NCI-H1105 treated with DMSO at 0.1 percent for 48 hours (cell line): ENCODE measurements at regions not wholly inside any gene's neighbourhood (a gene's known extent, or its start where the extent isn't known, plus 50 kb on each side); places are given as distances from the start of the nearest gene placed in this dataset.

Experiments used
- DNase-seq: peaks from one replicate; lab custom pipeline; 2025; lab: John Stamatoyannopoulos, UW

DNA sequence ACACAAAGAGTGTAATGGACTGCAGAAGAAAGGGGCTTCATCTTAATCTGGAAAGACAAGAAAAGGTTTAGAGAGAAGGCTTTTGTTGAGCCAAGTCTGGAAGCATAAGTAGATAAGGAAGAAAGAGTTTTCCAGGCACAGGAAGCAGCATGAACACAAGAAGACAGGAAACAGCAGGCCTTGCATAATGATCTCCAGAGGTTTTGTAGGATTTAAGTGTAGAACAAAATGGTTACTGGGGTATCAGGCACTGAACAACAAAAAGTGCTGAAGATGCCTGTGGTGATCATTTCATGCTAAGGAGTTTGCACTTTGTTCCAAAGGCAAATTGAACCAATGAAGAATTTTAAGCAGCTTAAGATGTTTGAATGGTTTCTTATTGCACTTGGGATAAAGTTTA, 281.6 kb upstream of the TANK start:
- no peak for DNase-seq

DNA sequence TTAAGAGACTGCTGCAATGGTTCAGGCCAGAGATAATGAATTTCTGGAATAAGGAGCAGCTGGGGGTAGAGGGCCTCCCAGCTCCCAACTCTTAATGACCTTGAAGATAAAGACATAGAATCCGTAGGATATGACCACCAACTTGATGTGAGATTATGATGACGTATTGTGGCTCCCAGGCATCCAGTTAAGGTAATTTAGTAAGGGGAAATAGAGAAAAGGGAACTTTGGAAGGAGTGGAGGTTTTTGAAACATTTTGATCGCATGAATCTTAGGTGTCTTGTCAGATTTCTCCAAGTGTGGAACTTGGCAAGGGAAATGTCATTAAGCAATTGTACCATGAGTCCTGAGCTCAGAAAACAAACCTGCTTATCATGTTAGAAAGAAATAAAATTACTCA, 277.3 kb upstream of the TANK start:
- DNase-seq = no peak

DNA sequence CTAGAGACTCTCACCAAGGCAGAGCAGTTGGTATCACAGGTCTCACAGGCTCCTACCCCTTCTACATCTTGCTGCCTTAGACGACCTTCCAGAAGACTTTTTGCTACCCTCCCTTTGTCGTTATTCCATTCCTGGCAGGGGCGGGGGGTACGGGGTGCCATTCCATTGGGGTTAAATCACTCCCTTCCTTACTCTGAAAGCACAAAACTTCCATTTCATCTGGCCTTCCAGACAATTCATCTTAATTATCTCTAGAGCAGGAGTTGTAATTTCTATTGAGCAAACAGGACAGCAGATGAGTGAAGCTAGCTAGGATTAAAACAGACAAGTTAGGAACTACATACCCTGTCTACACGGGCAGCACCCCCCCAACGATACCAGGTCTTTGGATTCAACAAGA, 276.2 kb upstream of the TANK start:
- no peak for DNase-seq

DNA sequence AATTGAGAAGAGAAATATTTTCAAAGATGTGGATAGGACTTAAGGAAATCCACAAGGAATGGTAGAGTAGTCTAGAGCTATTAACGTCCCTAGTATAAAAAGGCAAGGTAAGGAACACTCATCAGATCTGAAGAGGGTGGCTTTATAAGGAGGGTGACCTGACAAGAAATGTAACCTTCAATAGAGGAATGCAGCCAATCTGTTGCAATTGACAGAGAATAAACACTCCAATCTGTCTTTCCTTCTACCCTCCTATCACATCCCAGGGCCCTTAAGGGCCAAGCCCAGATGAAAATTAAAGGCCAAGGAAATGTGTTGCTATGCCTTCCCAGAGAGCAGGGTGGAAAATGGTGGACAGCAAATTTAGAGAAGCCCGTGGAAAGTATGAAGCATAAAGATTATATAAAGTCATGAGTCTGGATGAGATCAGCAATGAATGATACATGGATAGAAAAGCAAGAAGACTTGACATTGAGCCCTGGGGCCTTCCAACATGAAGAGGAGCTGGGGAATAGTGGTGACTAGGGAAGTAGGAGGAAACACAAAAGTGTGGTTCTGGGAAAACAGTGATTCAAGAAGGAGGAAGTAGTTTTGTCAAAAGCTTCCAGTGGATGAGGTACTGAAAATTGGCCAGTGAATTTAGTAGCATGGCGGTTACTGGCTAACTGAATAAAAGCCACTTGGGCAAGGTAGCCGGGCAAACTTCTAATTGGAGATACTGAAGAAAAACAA, 270.6 kb upstream of the TANK start:
- DNase-seq = no peak

DNA sequence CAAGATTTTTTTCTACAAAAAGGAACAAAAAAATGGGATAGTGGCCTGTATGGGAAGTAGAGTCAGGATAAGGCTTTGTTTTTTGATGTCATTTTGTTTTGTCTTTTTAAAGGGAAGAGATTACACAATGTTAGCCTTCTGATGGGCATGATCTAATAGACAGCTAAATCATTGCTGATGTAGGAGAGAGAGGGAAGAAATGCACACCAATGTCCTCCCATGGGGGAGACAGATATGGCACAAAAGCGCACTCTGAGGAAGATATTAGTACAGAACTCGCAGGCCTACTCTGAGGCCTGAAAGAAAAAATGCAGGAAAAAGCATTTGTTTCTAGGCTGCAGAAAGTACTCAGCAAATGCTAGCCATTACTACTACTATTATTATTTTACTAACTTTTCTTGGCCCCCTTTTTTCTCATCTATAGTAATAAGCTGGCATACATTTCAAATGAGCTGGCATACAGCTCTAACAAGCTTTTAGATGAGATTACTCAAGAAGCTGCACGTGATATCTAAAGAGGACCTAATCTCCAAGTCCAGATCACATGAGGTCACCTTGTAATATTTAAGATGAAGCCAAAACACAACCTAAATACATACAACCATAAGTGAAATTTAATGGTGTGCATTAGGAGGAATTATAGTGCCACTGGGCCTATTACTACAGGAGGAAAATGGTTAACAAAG, 269.4 kb upstream of the TANK start:
- no peak for DNase-seq

DNA sequence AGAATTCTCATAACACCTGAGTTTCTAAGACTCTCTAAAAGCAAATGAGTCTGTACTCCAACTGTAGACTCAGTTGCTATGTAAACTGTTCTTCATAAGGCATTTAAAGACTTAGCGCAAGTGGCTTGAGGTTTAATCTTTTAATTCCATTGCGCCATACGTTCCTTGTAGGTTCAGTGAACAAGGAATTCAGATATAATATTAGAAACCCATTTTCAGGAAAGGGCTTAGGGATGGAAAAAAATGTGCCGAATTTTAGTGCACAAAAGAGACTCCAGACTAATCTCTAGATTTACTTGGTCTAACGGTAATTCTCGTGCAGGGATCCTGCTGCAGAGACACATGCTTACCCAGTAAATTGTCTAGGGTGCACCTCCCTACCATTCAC, 268.9 kb upstream of the TANK start:
- DNase-seq = no peak

DNA sequence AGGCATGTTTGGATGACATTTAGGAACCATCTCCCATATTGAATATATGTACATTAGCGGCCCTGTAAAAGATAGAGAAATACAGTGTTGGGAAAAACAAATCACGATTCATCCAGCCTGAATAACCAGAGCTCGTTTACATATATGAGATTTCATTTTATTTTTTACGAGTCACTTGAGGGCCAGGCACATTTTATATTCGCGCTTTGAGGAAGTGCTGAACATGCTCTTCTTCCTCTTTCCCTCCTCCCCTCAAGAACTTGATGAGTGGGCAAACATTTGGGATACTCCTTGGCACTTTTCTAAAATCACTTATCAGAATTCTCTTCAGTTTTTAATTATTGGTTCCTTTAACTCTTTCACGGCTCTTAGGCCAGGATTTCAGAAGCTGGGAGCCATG, 268.0 kb upstream of the TANK start:
- DNase-seq = no peak

DNA sequence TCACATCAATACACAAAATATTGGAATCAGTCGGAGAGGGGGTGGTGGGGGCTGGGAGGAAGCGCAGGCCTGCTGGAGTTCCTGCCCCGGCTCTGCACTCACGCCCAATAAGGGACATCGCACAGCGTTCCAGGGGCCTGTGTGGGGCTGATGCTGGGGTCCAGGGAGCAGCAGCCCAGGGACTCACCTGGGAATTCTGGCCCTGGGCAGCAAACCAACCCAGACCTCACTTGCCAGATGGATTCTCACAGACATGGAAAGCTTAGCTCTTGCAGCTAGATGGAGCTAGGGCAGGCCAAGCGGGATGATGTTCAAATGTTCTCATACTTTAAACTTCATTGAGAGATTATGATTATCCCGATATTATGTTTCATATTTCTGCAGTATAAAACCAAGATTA, 266.6 kb upstream of the TANK start:
- DNase-seq = no peak

DNA sequence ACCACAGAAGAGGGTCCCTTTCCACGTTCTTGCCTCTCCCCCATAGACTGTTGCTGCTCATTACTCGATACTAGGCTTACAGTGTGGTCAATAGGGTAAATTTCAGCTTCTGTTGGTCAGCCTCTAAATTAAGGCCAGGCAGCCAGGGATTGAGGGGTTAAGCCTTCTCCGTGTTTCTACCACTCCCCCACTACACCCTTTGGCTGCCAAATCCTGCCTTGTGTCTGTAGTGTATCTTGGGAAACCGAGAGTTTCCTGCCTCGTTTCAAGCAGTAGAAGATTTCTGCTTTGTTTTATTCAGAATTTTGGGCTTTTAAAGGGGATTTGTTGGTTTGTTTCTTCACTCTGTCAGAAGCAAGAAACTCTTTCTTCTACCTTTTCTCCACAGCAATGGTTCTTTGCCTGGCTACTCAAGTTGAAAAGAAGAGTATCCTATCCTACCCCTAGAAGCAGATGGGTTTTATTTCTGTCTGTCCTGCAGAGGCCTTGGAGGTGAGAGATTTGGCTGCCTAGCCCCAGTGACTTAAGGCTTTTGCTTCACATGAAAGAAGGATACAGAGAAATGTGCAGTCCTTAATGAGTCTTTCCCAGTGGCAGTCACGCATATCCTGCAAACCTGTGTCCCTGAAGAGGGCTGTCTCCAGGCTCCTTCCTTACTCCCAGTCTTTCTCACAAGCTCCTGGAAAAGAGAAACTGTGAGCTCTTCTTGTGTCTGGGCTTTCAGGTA, 261.5 kb upstream of the TANK start:
- DNase-seq = no peak

DNA sequence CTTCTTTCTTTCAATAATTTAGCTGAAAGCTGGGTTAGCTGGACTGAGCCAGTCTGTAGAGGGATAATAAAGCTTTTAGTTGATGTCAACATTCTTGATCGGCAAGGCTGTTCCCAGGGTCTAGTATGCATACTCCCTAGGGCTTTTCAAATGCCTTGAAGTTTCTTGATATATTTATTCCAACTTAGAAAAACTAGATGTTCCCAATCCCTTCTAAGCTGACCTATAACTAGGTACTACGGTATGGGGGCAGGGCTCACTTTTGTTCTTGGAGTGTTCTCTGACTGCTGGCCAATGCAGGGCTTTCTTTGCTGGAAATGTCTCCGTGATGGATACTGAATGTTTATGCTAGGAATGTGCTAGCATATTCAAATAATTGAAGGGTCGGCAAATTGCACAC, 258.6 kb upstream of the TANK start:
- no peak for DNase-seq

DNA sequence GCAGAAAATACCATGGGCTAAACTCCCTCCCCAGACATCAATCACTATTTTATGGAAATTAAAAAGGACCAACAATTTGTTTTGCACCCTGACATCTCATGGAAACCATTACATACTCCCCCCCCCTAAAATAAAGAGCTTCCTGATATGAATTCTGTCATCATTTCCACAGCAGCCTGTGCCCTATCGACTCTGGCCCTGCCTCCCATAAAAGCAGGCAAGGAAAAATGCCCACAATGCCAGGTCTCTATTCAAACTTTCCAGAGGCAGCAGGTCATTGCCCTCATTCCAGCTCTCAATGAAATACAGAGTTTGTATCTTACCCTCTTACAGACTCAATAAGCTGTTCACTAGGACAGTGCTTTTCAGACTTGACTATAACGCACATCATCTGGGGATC, 254.4 kb upstream of the TANK start:
- DNase-seq = no peak

DNA sequence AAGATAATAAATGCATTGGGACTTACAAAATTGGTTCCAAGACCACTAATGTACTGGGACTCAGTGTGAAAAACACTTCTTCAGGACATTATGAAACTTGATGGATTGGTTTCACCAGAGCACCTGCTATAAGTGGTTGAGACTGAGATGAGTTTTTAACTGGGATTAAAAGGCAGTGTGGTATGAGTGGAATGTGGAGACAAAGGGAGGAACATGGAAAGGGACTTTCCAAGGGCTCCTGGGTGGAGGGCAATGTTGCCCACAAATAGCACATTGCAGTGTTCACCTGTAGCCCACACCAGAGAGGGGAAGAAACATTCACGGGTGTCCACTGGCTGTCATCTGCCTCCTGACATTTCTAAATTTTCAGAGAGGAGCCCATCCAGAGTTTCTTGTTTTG, 253.3 kb upstream of the TANK start:
- DNase-seq = no peak

DNA sequence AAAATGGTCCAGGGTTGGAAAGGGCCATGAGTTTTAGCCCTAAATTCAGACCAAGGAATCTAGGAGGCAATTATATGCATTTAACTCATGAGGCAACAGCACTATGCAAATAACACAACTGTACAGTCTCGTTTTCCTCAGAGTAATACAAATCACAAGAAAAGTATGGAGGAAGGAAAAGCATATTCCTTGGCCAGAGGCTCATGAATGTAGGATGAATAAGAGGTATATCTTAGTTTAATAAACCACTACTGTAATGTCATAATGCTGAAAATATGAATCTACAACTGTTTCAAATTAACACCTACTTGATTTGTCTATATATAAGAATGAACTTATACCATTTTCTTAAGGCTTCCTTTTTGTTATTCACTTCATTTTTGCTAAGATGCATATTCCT, 252.5 kb upstream of the TANK start:
- no peak for DNase-seq

DNA sequence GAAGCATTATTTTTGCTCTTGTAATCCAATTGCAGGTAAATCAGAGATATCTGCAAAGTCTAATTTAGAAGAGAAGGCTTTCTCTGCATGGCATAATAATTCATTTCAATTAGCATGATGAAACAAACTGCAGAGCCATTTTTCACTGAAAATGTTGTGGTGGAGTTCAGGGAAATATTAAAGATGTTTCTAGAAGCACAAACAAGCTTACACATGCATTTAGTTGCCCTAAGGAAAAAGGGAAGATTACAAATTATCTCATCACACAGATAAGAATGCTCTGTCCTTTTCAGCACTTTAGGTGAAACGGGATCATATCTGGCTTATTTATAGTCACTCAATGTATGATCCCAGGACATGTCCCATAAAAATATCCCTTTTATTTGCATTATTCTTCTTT, 252.1 kb upstream of the TANK start:
- DNase-seq = no peak

DNA sequence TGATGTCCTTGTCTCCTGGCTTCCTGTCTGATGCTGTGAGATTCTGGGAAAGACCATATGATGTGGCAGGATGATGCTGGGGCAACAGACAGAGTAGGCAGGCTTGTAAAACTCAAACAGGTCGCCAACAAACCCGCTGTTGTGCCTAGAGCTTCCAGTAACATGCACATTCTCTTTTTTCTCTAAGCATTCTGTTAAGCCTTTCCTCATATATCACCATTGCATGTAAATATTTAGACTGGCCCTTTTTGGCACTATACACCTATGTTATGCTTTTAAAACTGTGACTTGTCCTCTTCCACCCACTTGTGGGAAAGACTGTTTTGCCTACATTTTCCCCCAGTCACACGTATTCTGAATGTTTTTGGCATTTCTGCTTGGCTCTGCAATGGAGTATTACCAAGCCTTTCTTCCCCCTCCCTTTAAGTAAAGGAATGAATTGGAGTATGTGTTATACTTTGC, 250.4 kb upstream of the TANK start:
- DNase-seq = no peak

DNA sequence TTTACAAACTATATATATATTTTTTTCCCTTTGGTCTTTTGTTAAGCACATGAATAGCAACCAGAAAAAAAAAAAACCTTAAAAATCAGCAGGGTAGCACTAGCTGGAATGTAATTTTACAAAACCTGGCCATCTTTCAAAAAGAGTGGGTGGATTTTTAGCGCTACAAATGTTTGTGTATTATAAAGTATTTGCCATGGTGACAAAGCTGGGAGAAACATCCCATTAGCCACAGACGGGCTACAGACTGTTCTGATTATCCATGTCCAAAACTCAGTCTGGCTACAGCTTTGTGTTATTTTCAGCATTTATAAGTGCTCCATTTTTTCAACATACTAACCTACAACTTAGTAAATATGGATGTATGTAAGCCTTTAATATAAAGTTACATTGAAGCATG, 249.5 kb upstream of the TANK start:
- no peak for DNase-seq

DNA sequence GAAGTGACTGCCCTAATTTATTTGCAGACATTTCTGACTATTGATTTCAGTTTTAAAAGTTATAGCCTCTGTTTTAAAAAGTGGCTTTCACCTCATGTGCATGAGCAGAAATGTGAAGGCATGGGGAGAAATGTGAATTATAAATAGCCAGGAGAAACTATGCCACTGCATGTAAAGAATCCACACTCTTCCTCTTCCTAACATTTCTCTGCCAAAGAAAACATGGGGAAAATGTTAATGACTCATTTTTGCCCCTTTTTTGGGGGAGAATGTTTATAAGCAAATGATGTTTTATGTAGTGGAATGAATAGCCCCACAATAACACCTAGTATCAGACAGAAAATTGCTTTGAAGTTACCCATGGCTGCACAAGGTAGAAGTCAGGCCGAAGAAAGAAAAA, 249.0 kb upstream of the TANK start:
- no peak for DNase-seq

DNA sequence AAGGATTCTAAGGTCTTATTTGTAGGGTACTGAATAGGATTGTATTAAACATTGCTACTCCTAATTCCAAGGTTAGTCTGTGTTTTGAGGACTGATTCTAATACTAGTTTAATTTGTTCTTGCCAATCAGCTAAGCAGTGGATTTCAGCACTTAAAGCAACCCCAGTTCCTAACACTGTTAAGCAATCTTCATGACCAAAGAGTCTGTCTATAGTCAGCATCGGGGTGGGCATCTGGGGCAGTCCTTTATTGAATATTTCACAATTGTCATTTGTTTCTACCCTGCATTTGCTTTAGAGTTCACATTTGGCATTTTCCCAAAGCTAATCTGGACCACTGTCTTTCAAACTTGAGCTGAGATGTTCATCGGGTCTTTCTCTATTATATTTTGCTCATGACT, 248.0 kb upstream of the TANK start:
- DNase-seq = no peak

DNA sequence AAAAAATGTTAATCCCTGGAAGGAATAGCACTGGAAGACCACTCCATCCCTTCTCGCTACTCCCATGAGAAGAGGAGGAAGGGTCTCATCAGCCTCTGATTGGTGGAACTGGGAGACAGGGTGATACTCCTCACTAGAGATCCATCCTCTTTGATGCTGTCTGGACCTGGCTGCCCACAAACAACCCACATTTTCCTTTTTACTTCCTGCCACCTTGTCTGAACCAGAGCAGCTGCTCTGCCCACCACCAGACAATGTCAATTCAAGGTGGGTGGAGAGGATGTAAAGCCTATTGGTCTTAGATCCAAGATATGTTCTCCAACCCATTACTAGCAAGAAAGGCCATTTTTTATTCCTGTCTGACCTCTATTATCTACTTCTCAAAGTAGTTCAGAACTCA, 246.9 kb upstream of the TANK start:
- DNase-seq = no peak

DNA sequence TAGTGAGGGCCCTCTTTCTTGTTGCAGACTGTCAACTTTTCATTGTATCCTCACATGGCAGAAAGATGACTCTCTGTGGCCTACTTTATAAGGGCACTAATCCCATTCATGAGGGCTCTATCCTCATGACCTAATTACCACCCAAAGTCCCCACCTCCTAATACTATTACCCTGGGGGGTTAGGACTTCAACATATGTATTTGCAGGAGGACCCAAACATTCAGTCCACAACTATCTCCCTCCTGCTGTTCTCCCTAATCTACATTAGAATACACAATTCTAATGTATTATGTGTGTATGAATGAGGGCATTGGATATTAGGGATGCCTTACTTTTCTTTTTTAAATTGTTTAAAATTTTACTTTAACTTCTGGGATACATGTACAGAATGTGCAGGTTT, 246.0 kb upstream of the TANK start:
- DNase-seq = no peak

DNA sequence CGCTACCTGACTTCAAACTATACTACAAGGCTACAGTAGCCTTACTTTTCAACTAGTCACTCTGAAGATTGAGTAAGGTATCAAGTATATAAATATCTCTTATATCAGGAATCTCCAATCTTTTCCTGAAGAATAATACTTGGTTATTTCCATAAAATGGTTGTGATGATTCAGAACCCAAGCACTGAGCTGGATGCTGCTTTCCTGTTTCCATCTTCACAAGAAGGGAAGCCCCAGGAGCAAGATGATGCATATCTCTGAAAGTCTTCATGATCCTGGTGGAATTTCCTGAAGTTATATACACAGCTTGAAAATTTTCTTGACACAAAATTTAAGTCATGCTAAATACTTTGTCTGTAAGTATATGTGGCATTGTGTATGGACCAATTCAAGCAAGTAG, 243.9 kb upstream of the TANK start:
- no peak for DNase-seq

DNA sequence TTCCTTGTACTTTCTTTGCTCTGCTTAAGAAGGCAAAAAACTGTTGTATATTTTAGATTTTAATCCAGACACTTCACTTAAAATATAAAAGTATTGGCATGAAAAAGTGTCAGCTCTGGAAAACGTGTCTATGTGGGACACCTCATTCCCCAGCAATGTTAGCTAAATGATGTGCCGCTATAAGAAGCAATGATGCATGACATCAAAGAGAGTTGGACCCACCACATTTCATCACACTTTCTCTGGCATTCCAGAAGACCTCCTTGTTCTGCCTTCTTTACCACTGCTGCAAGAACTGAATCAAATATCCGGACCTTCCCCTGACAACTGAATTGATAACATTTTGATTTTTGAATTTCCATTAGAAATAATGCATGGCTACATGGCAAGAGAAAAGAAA, 242.4 kb upstream of the TANK start:
- DNase-seq = no peak

DNA sequence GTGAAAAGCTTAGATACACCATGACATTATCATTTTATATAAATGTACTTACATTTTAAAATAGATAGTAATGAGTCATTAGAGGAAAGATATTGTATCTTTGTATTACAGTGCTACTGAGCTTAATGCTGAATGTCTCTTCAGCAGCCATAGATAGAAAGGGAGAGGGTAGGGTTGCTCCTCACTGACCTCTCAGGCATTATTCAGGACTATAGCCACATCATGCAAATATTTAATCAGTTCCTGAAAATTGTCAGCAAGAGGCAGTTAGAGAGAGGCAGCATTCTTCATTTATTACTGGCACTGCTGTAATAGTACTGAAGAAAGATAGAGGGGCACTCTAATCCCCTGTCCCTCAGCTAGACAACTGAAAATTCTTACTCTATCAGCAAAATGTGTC, 242.0 kb upstream of the TANK start:
- no peak for DNase-seq
